K562 (cell line): ENCODE measurements at regions not wholly inside any gene's neighbourhood (a gene's known extent, or its start where the extent isn't known, plus 50 kb on each side); places are given as distances from the start of the nearest gene placed in this dataset.

Source experiments
- ATAC-seq: fragments of 200-7000 bp; cut with Tn5 transposase; 3 replicates; pipeline ENCODE4 v1.9.1; 2020; ENCODE audit warnings: moderate library complexity
- BruUV-seq: library from RNA; stranded (reverse); fragments of 400-500 nt; replicated peaks from 2 replicates; lab custom pipeline; 2021; lab: Mats Ljungman, UMichigan
- CTCF ChIA-PET: fragments of 300-600 bp; formaldehyde crosslinking; extraction: SDS; loops from one replicate; lab custom pipeline; 2021; ENCODE audit warnings: low intra/inter-chr PET ratio; lab: Yijun Ruan, JAX
- POLR2A ChIA-PET: fragments of 300-600, 350-650 bp; sonication (Branson Sonifier 250); formaldehyde crosslinking; extraction: SDS; loops from one replicate; lab custom pipeline; 2021; ENCODE audit warnings: antibody characterized with exemption, inconsistent platforms; lab: Yijun Ruan, JAX
- DNase-seq, 4 experiments: peaks; one replicate each; pipeline versions ENCODE4 v3.0.0 to v3.0.0-alpha.2; 2011 to 2018; ENCODE audit warnings: low spot score in 3 of 4, mixed read lengths in 3 of 4; ENCODE audit errors: extremely low read depth in 1 of 4
- FAIRE-seq: peaks from 2 replicates; lab custom pipeline; 2011; peaks lifted over from hg19 to GRCh38; lab: Jason Lieb, UNC
- H2AFZ ChIP-seq: 2 replicates; pipeline ENCODE4 v1.6.0; 2011; ENCODE audit warnings: low read depth, low read length, control low read depth, inconsistent platforms
- H3K27ac ChIP-seq: fragments of 200-600 bp; 3 replicates; pipeline ENCODE4 v1.8.0; 2011; ENCODE audit warnings: low read depth, mild to moderate bottlenecking, control low read depth, inconsistent platforms, low read length, moderate library complexity, mixed read lengths; ENCODE audit errors: extremely low read depth
- H3K27me3 ChIP-seq, 2 experiments: fragments of 300-600 bp in 1 of 2; 2 replicates in 1 of 2; 3 replicates in 1 of 2; pipeline versions ENCODE4 v1.6.0 to v1.8.0; 2011; ENCODE audit warnings: inconsistent platforms in 2 of 2, low read length in 2 of 2, mild to moderate bottlenecking in 1 of 2, mixed read lengths in 1 of 2, moderate library complexity in 1 of 2; ENCODE audit not compliant: control insufficient read depth in 2 of 2, insufficient read depth in 2 of 2
- H3K36me3 ChIP-seq: fragments of 300-600 bp; 3 replicates; pipeline ENCODE4 v1.8.0; 2011; ENCODE audit warnings: mild to moderate bottlenecking, low read length, inconsistent platforms; ENCODE audit not compliant: control insufficient read depth, insufficient read depth
- H3K4me1 ChIP-seq, 2 experiments: fragments of 200-600 bp in 1 of 2; replicated peaks in 1 of 2; 2 replicates in 1 of 2; 3 replicates in 1 of 2; pipeline versions ENCODE4 v1.5.1 to v1.8.0; 2011; ENCODE audit warnings: inconsistent platforms in 2 of 2, low read length in 2 of 2, mild to moderate bottlenecking in 1 of 2, mixed read lengths in 1 of 2, moderate library complexity in 1 of 2; ENCODE audit not compliant: control insufficient read depth in 2 of 2, insufficient read depth in 2 of 2
- H3K4me2 ChIP-seq: 2 replicates; pipeline ENCODE4 v1.6.1; 2011; ENCODE audit warnings: low read length, control low read depth, inconsistent platforms, mixed read lengths; ENCODE audit not compliant: insufficient read depth
- H3K4me3 ChIP-seq: fragments of 200-600 bp; sonication (generic), shearing (Covaris generic); 2 replicates; pipeline ENCODE4 v1.5.1; 2016; ENCODE audit warnings: control low read depth, inconsistent platforms
- H3K79me2 ChIP-seq: fragments of 200-600 bp; 3 replicates; pipeline ENCODE4 v1.8.0; 2011; ENCODE audit warnings: low read length, inconsistent platforms; ENCODE audit not compliant: control insufficient read depth, insufficient read depth
- H3K9ac ChIP-seq, 2 experiments: 2 replicates each; pipeline versions ENCODE4 v1.6.0 to v1.6.1; 2011; ENCODE audit warnings: low read depth in 2 of 2, low read length in 2 of 2, control low read depth in 1 of 2, inconsistent platforms in 1 of 2, mild to moderate bottlenecking in 1 of 2, mixed read lengths in 1 of 2; ENCODE audit not compliant: insufficient read depth in 1 of 2
- H3K9me1 ChIP-seq: one replicate; pipeline ENCODE4 v1.6.0; 2011; ENCODE audit warnings: inconsistent platforms, mild to moderate bottlenecking, low read length, moderate library complexity; ENCODE audit not compliant: control insufficient read depth, insufficient read depth
- H3K9me3 ChIP-seq: replicated peaks from 2 replicates; pipeline ENCODE4 v1.5.1; 2011; ENCODE audit warnings: low read depth, low read length, inconsistent platforms; ENCODE audit not compliant: control insufficient read depth, insufficient read depth
- H4K20me1 ChIP-seq: replicated peaks from 2 replicates; pipeline ENCODE4 v1.6.1; 2011; ENCODE audit warnings: low read length, inconsistent platforms, mixed read lengths; ENCODE audit not compliant: control insufficient read depth, insufficient read depth
- CHD4 ChIP-seq: fragments of 200-600 bp; sonication (generic); IDR thresholded peaks from 3 replicates; pipeline ENCODE4 v1.6.1; 2012; ENCODE audit warnings: low read depth, mild to moderate bottlenecking, mixed read lengths, low read length, inconsistent platforms; ENCODE audit not compliant: insufficient read depth, insufficient replicate concordance, poor library complexity, severe bottlenecking
- NFE2L1 ChIP-seq: fragments of 450-650 bp; IDR thresholded peaks from 2 replicates; pipeline ENCODE4 v1.6.1; 2016; ENCODE audit warnings: missing genetic modification characterization, low read depth, mild to moderate bottlenecking, missing compliant biosample characterization, moderate library complexity, borderline replicate concordance
- OTX1 ChIP-seq: fragments of 450-650 bp; formaldehyde crosslinking; IDR thresholded peaks from 2 replicates; pipeline ENCODE4 v1.4.0; 2022; ENCODE audit warnings: mild to moderate bottlenecking
- TRIM28 ChIP-seq: fragments of 450-650 bp; IDR thresholded peaks from 2 replicates; pipeline ENCODE4 v1.6.1; 2017
- USF1 ChIP-seq: sonication (generic); formaldehyde crosslinking; IDR thresholded peaks from 2 replicates; pipeline ENCODE4 v1.9.0; 2022; ENCODE audit warnings: mild to moderate bottlenecking, missing genetic modification reagents
- ZKSCAN3 ChIP-seq: fragments of 250-450 bp; sonication (Bioruptor Pico); IDR thresholded peaks from 2 replicates; pipeline ENCODE4 v1.4.0; 2020
- WGBS: fragments of 100-300 bp; shearing (Covaris generic); methylation state at CpG from one replicate; pipeline ENCODE4 v1.1.6; 2016; ENCODE audit warnings: low coverage, mixed read lengths; ENCODE audit not compliant: insufficient coverage; ENCODE audit errors: missing lambda C conversion rate; 5-methylcytosine and 5-hydroxymethylcytosine counted together
- in situ Hi-C: fragments of 300-500 bp; cut with MboI; formaldehyde crosslinking; loops from 4 replicates; pipeline ENCODE4 v1.15.0; 2018; ENCODE audit warnings: inconsistent platforms, mixed read lengths
- intact Hi-C: fragments of 100-400 bp; cut with micrococcal nuclease; formaldehyde crosslinking; loops from 2 replicates; pipeline ENCODE4 v1.14.2; 2022

- DNase-seq (no peak), FAIRE-seq (no peak), ATAC-seq (no peak)
- 0% methylated on average over 13 of the region's 13 CpGs for WGBS
- intact Hi-C loops, result no loop called here
- H4K20me1 ChIP-seq, result no peaks in the 10 kb centered on the region
- no peaks in the 10 kb centered on the region for H3K9me3 ChIP-seq
- no peaks in the 10 kb centered on the region for H3K79me2 ChIP-seq
- TF ChIP-seq ZKSCAN3 (CRISPR knock-in tag), result no peak
- no peak for TF ChIP-seq USF1 (CRISPR knock-in tag)
- no peak for TF ChIP-seq CHD4
- no peak for TF ChIP-seq NFE2L1 (tag)
- TF ChIP-seq TRIM28, result no peak
- TF ChIP-seq OTX1 (CRISPR knock-in tag), result no peak
- POLR2A ChIA-PET, result interaction anchor here (1.0 kb wide), 1 partner anchor 13 kb away, joined by 3 read pairs; no protein-coding TSS in a partner anchor
- H2AFZ ChIP-seq, result no peak overlapping the region
- H3K27me3 ChIP-seq, result peaks cover 24 to 65% of the 10 kb centered on the region in 2 experiments
- no peaks in the 10 kb centered on the region for H3K36me3 ChIP-seq
- in situ Hi-C loops, result no loop called here
- CTCF ChIA-PET, result no interaction called here
- no peak overlapping the region for H3K4me2 ChIP-seq
- H3K4me1 ChIP-seq, result no peaks in the 10 kb centered on the region
- H3K9ac ChIP-seq, result no peak overlapping the region
- BruUV-seq, result no TSS peak
- H3K27ac ChIP-seq, result no peak overlapping the region
- no peak overlapping the region for H3K4me3 ChIP-seq
- H3K9me1 ChIP-seq, result no peaks in the 10 kb centered on the region
Observed at GRCh38 chr2:595831-596592, 81.2 kb downstream of the TMEM18 start.
